ENCODE measurements at regions not wholly inside any gene's neighbourhood (a gene's known extent, or its start where the extent isn't known, plus 50 kb on each side); places are given as distances from the start of the nearest gene placed in this dataset.

DNA sequence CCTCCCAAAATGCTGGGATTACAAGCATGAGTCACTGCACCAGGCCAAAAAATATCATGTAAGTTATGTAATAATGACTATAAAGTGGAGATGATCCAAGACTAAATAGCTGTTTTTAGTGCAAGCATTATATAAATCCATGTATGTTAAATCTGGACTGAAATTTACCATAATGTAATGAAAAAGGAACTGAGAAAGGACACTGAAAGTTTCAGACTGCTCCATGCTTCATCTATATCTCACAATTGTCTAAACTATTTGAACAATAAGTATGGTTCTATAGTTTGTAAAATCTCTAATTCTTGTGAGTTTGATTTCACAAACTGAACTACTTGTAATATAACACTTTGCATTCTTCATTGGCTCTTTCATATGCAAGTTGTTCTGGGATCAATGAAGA is 2299.5 kb downstream of the PCDH9 start:
- H3K9ac ChIP-seq (ENCODE audit: insufficient read length), result no peak overlapping the region
- no peak for DNase-seq (ENCODE audit: low read depth, low spot score)
- H3K27ac ChIP-seq, result no peak overlapping the region
- no peak overlapping the region for H3K4me3 ChIP-seq
- TF ChIP-seq POLR2AphosphoS5 (IDR thresholded peaks at IDR 0.05; ENCODE audit: borderline replicate concordance, low read depth, low read length) (no peak), FOXP2 (optimal IDR thresholded peaks at IDR 0.05; ENCODE audit: control extremely low read depth, extremely low read length, insufficient read depth) (no peak), EZH2 (IDR thresholded peaks at IDR 0.05) (no peak)
- no peaks in the 10 kb centered on the region for H3K9me3 ChIP-seq (ENCODE audit: low read depth, low read length)
- no peaks in the 10 kb centered on the region for H3K36me3 ChIP-seq (ENCODE audit: insufficient read depth, low read length)

DNA sequence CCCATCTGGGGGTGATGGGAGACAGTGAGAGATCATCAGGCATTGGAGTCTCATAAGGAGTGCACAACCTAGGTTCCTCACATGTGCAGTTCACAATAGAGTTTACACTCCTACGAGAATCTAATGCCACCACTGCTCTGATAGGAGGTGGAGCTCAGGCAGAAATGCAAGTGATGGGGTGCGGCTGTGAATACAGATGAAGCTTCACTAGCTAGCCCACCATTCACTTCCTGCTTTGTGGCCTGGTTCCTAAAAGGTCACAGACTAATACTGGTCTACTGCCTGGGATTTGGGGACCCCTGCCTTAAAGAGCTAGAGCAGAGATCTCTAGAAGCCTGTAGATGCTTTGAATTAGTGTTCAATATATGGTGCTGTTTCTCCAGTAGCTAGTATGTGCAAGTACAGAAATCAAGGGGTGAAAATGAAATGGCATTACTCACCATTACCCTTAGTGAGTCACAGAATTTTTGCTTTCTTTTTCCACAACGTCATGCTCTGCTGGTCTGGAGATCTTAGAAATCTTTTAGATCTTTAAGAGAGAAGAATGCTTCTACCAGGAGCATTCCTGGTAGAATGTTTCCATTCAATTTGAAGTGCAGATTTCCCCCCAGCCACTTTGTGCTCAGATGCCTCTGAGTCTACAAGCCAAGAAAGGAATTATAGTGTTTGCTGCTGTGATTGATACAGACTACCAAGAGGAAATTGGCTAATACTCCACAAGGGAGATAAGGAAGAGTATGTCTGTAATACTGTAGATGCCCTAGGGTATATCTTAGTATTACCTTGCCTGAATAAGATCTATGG is 2301.2 kb downstream of the PCDH9 start:
- Histone ChIP-seq H3K36me3 (ENCODE audit: insufficient read depth, low read length) (no peaks in the 10 kb centered on the region), H3K4me3 (no peak overlapping the region), H3K9ac (ENCODE audit: insufficient read length) (no peak overlapping the region), H3K9me3 (ENCODE audit: low read depth, low read length) (no peaks in the 10 kb centered on the region), H3K27ac (no peak overlapping the region)
- no peak for DNase-seq (ENCODE audit: low read depth, low spot score)
- TF ChIP-seq EZH2 (IDR thresholded peaks at IDR 0.05), result no peak
- TF ChIP-seq POLR2AphosphoS5 (IDR thresholded peaks at IDR 0.05; ENCODE audit: borderline replicate concordance, low read depth, low read length), result no peak
- no peak for TF ChIP-seq FOXP2 (optimal IDR thresholded peaks at IDR 0.05; ENCODE audit: control extremely low read depth, extremely low read length, insufficient read depth)

DNA sequence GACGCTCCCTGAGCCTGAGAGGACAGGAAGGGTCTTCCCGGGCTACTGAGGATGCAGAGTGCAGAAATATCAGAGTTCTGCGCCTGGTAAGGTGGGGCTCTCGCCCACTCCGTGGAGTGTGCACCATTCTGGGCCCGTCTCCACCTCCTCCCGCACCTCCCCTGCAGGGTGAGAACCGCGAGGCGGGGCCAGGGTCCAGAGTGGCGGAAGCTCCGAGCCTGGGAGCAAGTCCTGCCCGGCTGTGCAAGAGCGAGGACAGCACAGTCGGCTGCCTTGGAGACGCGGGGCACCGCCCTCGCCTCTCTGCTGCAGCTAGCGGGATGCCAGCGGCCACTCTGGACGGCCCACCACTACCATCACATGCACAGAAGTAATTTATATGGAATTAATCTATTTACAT is 2304.4 kb downstream of the PCDH9 start:
- no peak for DNase-seq (ENCODE audit: low read depth, low spot score)
- TF ChIP-seq POLR2AphosphoS5 (IDR thresholded peaks at IDR 0.05; ENCODE audit: borderline replicate concordance, low read depth, low read length) (no peak), EZH2 (IDR thresholded peaks at IDR 0.05) (no peak), FOXP2 (optimal IDR thresholded peaks at IDR 0.05; ENCODE audit: control extremely low read depth, extremely low read length, insufficient read depth) (no peak)
- Histone ChIP-seq H3K9me3 (ENCODE audit: low read depth, low read length) (no peaks in the 10 kb centered on the region), H3K36me3 (ENCODE audit: insufficient read depth, low read length) (no peaks in the 10 kb centered on the region), H3K27ac (no peak overlapping the region), H3K4me3 (no peak overlapping the region), H3K9ac (ENCODE audit: insufficient read length) (no peak overlapping the region)

DNA sequence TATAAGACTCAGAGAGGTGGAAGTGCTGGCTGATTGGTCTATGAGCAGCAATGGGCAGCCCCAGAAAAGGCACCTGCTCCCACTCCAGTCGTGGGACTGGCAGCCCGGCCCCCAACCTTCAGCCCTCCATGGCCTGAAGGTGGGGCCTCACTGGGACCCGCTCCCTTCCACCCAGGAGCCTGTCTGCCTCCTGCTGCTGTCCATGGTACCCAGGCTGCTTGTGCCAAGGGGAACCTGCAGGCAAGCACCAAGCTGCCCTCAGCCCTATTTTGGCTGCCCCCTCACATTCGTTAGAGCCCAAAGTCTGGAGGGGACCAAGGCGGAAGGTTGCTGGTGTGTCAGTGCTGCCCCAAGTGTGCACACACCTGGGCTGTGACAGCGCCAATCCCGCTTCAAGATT is 2304.9 kb downstream of the PCDH9 start:
- H3K9ac ChIP-seq (ENCODE audit: insufficient read length), result no peak overlapping the region
- no peaks in the 10 kb centered on the region for H3K9me3 ChIP-seq (ENCODE audit: low read depth, low read length)
- TF ChIP-seq FOXP2 (optimal IDR thresholded peaks at IDR 0.05; ENCODE audit: control extremely low read depth, extremely low read length, insufficient read depth), result no peak
- TF ChIP-seq EZH2 (IDR thresholded peaks at IDR 0.05), result no peak
- no peak for TF ChIP-seq POLR2AphosphoS5 (IDR thresholded peaks at IDR 0.05; ENCODE audit: borderline replicate concordance, low read depth, low read length)
- no peak for DNase-seq (ENCODE audit: low read depth, low spot score)
- no peak overlapping the region for H3K4me3 ChIP-seq
- no peak overlapping the region for H3K27ac ChIP-seq
- H3K36me3 ChIP-seq (ENCODE audit: insufficient read depth, low read length), result no peaks in the 10 kb centered on the region

DNA sequence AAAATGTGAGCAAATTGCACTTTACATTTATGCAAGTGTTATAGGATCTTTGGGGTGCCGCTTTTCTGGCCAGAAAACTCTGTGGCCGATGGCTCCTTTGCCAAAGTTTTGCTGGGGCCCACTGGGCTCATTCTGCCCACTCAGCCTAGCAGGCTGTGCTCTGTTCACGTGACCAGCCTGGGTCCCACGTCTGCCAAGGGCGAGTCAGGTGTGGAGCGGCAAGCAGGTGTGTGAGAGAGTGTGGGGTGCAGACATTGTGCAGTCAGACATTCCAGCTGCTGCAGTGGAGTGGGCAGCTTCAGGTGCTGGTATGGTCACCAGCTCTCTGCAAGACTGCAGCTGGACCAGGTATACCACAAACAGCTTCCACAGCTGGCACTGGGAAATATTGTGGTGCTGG is 2305.7 kb downstream of the PCDH9 start:
- Histone ChIP-seq H3K4me3 (no peak overlapping the region), H3K27ac (no peak overlapping the region), H3K9me3 (ENCODE audit: low read depth, low read length) (no peaks in the 10 kb centered on the region), H3K9ac (ENCODE audit: insufficient read length) (no peak overlapping the region), H3K36me3 (ENCODE audit: insufficient read depth, low read length) (no peaks in the 10 kb centered on the region)
- TF ChIP-seq FOXP2 (optimal IDR thresholded peaks at IDR 0.05; ENCODE audit: control extremely low read depth, extremely low read length, insufficient read depth) (no peak), POLR2AphosphoS5 (IDR thresholded peaks at IDR 0.05; ENCODE audit: borderline replicate concordance, low read depth, low read length) (no peak), EZH2 (IDR thresholded peaks at IDR 0.05) (no peak)
- no peak for DNase-seq (ENCODE audit: low read depth, low spot score)

DNA sequence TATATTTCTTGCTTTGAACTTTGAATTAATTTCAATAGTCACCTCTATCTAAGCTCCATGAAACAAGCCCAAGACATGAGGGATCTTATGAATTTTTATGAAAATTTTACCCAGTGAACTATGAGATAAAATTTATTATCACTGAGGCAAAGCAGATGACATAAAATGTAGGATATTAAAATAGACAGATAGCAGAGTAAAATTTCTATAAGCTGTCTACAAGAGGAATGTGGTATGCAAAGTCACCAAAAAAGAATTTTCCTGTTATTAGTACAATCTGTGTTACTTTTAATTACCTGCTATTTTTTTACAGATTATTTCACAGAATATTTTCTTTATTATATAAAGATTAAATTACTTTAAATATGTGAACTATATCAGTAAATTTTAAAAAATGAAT is 2312.6 kb downstream of the PCDH9 start:
- H3K9ac ChIP-seq (ENCODE audit: insufficient read length), result no peak overlapping the region
- no peak overlapping the region for H3K27ac ChIP-seq
- no peak overlapping the region for H3K4me3 ChIP-seq
- no peaks in the 10 kb centered on the region for H3K36me3 ChIP-seq (ENCODE audit: insufficient read depth, low read length)
- H3K9me3 ChIP-seq (ENCODE audit: low read depth, low read length), result no peaks in the 10 kb centered on the region
- DNase-seq (ENCODE audit: low read depth, low spot score), result no peak
- TF ChIP-seq EZH2 (IDR thresholded peaks at IDR 0.05), result no peak
- no peak for TF ChIP-seq POLR2AphosphoS5 (IDR thresholded peaks at IDR 0.05; ENCODE audit: borderline replicate concordance, low read depth, low read length)
- TF ChIP-seq FOXP2 (optimal IDR thresholded peaks at IDR 0.05; ENCODE audit: control extremely low read depth, extremely low read length, insufficient read depth), result no peak

DNA sequence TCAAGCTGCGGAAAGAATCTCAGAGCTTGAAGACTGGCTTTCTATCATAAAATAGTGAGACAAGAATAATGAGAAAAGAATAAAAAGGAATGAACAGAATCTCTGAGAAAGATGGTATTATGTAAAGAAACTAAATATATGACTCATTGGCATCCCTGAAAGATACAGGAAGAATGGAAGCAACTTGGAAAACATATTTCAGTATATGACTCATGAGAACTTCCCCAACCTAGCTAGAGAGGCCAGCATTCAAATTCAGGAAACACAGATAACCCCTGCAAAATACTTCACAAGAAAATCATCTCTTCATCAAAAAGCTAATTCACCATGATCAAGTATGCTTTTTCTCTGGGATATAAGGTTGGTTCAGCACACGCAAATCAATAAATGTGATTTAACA is 2318.0 kb downstream of the PCDH9 start:
- no peak overlapping the region for H3K4me3 ChIP-seq
- no peak for DNase-seq (ENCODE audit: low read depth, low spot score)
- TF ChIP-seq EZH2 (IDR thresholded peaks at IDR 0.05), result no peak
- no peak for TF ChIP-seq POLR2AphosphoS5 (IDR thresholded peaks at IDR 0.05; ENCODE audit: borderline replicate concordance, low read depth, low read length)
- TF ChIP-seq FOXP2 (optimal IDR thresholded peaks at IDR 0.05; ENCODE audit: control extremely low read depth, extremely low read length, insufficient read depth), result no peak
- no peaks in the 10 kb centered on the region for H3K9me3 ChIP-seq (ENCODE audit: low read depth, low read length)
- H3K9ac ChIP-seq (ENCODE audit: insufficient read length), result no peak overlapping the region
- no peaks in the 10 kb centered on the region for H3K36me3 ChIP-seq (ENCODE audit: insufficient read depth, low read length)
- no peak overlapping the region for H3K27ac ChIP-seq

DNA sequence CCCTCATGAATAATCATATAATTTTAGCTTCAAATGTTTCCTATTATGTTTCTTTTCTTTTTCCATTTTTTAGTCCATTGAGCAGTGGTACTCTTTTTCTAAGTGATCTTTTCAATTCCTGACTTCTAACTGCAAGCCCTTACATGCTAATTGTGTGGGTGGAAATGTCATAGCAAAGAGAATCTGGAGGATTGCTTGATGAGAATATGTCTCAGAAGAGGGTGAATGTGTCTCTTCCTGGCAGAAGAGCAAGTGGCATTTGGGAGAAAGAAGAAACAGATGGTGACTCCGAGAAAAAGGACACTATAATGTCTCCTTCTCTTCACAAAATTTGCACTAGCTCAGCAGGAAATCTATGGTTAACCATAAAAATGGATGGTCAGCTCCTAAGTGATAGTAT is 2320.0 kb downstream of the PCDH9 start:
- Histone ChIP-seq H3K4me3 (no peak overlapping the region), H3K9ac (ENCODE audit: insufficient read length) (no peak overlapping the region), H3K36me3 (ENCODE audit: insufficient read depth, low read length) (no peaks in the 10 kb centered on the region), H3K9me3 (ENCODE audit: low read depth, low read length) (no peaks in the 10 kb centered on the region), H3K27ac (no peak overlapping the region)
- TF ChIP-seq POLR2AphosphoS5 (IDR thresholded peaks at IDR 0.05; ENCODE audit: borderline replicate concordance, low read depth, low read length) (no peak), FOXP2 (optimal IDR thresholded peaks at IDR 0.05; ENCODE audit: control extremely low read depth, extremely low read length, insufficient read depth) (no peak), EZH2 (IDR thresholded peaks at IDR 0.05) (no peak)
- DNase-seq (ENCODE audit: low read depth, low spot score), result no peak

DNA sequence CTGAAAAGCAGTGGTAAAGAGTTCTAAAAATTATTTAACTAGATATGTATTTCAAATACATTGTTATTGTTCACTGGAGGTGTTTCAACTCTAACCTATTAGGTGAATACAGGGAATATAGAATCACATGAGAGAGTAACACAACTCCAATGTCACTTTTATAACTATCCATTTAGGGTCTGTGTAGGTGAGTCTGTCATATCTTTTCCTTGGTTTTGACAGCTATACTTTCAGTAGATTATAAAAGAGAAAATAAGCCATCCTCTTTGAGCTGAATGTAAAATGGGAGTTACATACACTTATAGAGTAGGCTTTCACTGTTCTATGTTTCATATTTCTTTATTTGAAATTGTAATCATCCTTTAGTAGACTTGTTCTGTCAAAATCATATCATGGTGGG is 2321.0 kb downstream of the PCDH9 start:
- no peak overlapping the region for H3K4me3 ChIP-seq
- TF ChIP-seq FOXP2 (optimal IDR thresholded peaks at IDR 0.05; ENCODE audit: control extremely low read depth, extremely low read length, insufficient read depth), result no peak
- TF ChIP-seq EZH2 (IDR thresholded peaks at IDR 0.05), result no peak
- TF ChIP-seq POLR2AphosphoS5 (IDR thresholded peaks at IDR 0.05; ENCODE audit: borderline replicate concordance, low read depth, low read length), result no peak
- no peak overlapping the region for H3K27ac ChIP-seq
- no peak overlapping the region for H3K9ac ChIP-seq (ENCODE audit: insufficient read length)
- no peaks in the 10 kb centered on the region for H3K9me3 ChIP-seq (ENCODE audit: low read depth, low read length)
- H3K36me3 ChIP-seq (ENCODE audit: insufficient read depth, low read length), result no peaks in the 10 kb centered on the region
- DNase-seq (ENCODE audit: low read depth, low spot score), result no peak
